ENCODE measurements at regions not wholly inside any gene's neighbourhood (a gene's known extent, or its start where the extent isn't known, plus 50 kb on each side); places are given as distances from the start of the nearest gene placed in this dataset.
"Not testable (repeated sequence)": the region's sequence is repeated elsewhere in the genome, so short reads cannot be mapped to it uniquely, and the experiment has no call there.

DNA sequence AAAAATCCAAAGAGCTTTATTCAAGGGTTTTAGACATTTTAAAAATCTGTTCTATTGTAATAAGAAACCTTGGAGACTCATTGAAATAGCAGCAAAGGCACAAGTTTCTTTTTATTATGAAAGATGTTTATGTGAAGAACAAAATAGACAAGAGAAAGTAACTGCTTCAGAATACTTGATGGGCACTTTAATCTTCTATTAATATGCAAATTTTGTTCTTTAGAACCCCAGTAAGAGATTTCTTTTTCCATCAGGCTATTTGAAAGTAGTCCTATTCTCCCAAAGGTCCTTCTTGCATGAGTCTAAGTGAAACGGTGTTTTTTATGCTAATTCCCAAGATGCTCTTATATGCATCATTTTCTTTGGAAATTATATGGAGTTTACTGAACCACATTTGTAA, 602.0 kb downstream of the EFNA5 start:
- DNase-seq (ENCODE audit: low spot score), result no peak

DNA sequence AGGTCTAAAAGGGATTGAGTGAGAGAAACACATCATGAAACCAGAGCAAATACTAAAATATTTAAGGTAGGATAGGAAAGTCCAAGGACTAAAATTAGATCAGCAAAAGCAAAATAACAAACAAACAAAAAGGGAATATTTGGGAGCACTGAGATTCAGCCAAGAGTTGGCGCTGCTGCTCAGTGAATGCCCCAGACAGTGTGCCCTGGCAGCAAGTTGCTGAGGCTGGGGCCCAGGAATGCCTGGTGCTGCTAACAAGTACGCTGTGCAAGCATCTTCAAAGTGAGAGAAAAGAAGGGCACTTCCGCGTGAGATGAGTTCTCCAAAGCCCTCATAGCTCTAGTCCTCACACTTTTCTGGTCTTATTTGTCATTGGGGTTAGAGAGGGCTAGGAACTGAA, 603.3 kb downstream of the EFNA5 start:
- no peak for DNase-seq (ENCODE audit: low spot score)

DNA sequence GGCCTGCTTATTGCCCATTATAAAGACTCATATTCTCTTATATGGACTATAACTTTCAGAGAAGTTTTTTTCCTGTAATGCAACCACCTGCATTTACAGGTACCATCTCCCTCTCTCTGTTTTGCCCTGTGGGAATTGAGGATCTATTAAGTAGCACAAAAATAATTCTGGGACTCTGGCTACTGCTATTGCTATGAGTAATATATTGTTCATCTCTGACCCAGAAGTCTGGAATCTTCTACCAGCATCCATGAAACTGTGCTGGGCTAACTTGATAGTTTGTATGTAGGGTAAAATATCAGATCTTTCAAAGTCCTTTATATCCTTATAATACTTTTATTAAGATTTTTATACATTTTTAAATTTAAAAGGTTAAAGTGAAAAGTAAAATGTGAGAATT, 607.2 kb downstream of the EFNA5 start:
- DNase-seq (ENCODE audit: low spot score), result no peak

DNA sequence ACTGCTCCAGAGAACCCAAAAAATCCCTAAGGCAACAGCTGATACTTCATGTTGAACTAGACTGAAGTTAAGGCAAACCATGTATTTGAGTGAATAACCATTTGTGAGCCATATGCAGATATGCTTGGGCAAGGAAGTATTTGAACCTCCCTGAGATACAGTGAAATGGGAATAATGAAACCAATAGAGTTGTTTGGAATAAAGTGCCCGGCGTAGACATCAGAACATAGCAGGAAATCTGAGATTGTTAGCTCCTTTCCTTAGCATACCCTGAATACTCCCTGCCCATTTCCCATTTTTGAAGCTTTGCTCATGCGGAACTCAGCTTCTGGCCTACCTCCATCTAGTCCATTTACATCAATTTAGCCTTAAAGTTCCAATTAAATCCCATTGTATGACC, 611.9 kb downstream of the EFNA5 start:
- DNase-seq (ENCODE audit: low spot score), result no peak

DNA sequence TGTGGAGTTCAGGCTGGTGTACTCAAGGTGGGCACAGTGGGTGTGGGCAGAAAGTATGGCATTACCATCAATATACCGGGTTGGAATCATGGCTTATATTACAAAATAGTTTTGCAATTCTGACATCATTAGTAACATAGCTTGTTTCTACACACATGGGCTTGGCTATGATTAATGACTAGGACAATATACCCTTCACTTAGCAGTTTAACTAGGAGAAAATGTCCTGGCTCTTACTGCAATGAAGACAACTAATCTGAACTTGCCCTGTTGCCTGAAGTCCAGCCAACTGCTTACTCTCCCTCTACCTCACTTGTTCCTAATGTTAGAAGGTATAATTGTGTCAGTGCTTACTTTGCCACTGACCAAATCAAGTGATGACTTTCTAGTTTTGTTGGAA, 612.5 kb downstream of the EFNA5 start:
- DNase-seq (ENCODE audit: low spot score), result no peak

DNA sequence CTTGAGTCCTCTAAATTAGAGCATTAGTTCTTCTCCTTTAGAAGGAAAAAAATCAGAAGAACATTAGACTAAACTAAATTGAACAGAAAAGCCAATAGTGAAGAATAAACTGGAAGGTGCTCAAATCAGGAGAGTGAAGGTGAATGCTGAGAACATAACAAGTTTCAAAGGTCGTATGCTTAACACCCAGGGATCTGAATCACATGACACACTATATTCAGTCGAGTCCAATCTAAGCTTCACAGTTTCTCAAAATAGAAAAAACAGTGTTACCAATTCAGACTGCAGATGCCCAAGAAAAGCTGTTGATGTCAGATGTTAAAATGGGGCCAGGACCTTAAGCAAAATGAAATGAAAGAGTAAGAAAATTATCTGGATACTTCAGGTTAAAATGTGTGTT, 614.5 kb downstream of the EFNA5 start:
- no peak for DNase-seq (ENCODE audit: low spot score)

DNA sequence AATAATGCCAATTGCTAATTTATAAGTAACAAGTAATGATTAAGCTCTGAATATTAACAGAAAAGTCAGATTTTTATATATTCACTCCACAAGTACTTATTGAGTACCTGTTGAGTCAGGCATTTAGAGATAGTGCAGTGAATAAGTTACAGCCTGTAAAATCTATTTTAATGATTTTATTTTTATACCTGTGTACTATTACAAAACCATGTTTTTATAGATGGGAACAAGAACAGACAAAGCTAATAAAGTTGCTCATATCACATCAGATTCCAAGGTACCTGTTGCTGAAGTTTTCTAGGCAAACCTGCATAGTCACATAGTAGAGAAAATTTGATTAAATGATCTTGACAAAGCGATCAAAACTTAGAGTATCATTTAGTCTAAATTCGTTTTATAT, 623.7 kb downstream of the EFNA5 start:
- DNase-seq (ENCODE audit: low spot score), result no peak

DNA sequence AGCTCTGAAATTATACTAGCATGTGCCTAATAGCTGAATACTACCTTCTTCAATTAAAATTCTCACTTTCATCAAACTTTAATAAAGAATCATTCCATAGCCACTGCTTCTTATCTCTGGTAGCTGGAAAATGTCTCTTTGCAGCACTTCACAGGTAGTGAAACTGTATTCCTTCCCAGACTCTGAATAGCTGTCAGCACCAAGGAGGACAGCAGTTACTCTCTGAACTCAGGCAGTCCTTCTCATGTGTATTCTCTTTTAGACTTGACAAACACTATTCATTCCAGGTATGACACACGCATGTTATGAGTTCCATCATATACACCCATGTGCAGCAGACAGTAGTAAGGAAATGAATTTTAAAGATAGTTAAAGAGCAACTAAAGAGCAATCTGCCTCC, 627.1 kb downstream of the EFNA5 start:
- DNase-seq (ENCODE audit: low spot score), result no peak

DNA sequence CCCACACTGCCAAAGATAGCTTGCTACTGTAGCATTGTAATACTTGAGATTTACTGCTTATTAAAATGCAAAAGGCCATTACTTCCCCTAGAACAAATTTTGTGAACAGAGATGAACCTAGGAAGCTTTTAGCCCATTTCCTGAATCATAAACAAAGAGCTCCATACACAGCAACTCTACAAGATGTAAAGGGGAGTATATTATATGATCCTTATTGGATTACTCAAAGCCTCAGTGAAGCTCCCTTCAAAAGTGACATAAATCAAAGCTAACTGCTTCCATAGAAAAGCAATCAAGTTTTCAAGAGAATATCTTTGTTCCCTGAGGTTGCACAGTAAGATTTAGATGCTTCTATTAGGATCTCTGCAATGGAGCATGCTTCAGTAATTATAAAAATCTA, 629.8 kb downstream of the EFNA5 start:
- no peak for DNase-seq (ENCODE audit: low spot score)

DNA sequence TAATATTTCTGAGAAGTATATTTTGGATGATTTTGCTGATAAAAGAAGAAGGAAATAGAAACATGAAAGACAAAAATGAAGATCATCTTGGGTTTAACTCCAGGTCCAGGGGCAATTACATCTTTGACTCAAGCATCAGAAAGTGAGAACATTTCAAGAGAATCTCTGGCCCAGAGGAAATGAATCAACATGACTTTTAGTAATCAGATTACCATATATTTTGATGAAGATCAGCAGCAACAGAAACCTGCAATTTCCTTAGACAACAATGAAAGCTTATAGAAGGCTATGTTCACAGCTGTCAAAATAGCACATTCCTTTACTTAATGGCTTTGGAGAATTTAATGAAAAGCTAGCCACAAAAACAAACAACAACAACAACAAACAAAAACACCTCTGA, 638.1 kb downstream of the EFNA5 start:
- DNase-seq (ENCODE audit: low spot score), result no peak

DNA sequence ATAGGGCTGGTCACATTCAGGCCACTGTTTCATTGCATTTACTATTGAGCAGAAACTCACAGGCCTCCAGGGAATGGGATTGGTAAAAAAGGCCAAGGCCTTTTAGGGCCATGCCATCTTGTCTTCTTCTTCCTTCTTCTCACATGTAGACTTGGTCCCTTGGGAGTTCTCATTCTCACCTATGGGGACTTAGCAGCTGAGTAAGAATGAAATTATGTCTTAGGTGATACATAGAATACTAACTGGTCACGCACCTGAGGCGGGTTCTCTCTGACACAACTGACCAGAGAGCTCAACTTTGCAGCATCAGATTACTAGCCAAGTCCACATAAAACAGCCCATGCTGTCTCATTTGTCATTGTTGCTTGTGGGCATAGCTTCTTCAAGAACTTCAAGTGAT, 641.8 kb downstream of the EFNA5 start:
- DNase-seq (ENCODE audit: low spot score), result no peak

DNA sequence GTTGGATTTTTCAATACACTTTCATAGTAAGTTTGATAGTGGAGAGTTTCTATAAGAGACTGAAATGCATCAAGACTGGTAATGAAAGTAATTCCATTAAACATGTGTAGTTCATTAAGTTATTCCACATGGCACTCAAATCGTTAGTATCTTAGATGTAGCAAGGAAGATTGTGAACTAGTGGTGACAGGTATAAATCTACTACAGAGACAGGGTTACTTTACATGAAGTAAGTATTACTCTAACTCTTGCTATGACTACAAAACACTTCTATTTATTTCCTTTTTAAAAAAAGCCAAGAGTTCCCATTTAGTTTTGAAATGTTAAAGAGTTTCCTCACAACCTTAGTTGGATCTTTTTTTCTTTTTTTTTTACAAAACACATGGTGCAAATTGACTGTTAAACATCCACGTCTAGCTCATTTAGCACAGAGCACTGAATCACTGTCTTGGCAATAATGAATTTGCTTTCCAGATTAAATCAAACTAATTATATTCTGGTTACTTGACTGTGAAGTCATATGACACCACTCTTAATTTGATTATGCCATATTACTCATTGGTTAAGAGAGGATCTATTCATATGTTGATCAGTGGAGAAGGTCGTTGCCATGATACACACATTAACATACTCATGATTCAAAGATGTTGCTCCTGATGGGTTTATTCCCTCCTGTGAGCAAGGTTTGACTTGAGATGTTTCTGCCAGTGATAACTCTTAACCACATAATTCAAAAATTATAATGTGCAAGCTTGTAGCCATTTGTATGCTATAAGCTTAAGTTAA, 644.8 kb downstream of the EFNA5 start:
- DNase-seq (ENCODE audit: low spot score), result no peak

DNA sequence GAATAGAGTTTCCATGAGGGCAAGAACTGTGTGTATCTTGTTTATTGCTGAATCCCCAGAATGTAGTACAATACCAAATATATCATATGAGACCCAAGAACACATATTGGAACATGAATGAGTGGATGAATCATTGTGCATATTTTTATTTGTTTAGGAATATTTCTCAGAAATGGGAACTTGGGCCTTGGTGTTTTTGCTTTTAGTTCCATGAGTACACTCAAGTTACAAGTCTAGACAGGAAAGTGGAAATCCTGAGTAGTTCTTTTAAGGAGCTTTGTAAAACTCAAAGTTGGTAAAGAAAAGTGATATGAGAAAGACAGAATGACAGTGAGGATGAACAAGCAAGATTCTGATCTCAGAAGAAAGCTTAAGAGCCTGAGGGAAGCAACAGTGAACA, 647.0 kb downstream of the EFNA5 start:
- DNase-seq (ENCODE audit: low spot score), result no peak

DNA sequence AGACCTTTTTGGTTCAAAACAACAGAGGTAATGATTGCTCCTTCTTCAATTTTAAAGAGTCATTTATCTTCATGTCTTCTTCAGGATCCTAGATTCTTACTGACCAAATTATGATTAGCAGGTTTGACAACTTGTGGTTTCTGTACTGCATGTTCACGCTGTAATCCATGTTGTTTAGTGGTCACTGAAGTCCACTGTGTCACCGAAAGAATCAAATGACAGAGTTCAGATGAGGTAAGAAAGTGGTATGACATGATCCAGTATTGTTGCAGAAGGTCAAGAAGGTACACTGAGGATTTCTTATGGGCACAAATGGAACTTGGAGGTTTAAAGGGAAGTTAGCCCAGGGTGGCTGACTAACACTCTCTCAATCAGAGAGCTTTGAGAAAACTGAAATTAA, 649.2 kb downstream of the EFNA5 start:
- DNase-seq (ENCODE audit: low spot score), result no peak

DNA sequence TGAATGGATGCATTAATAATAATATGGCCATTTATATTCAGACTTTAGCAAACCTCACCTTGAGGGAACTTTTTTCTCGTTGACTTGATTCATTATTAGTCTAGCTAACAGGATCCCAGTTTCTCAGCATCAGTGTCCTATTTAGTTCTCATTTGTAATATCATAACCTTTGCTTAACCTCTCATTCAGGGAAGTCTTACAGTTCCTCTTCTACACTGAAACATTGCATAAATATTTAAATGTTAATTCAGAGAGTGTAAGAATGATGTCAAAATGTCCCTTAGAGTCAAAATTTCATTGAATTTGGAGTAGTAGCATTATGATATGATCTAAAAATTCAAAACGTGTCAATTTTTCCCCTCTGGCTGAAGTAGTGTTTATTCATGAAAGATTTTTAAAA, 650.1 kb downstream of the EFNA5 start:
- no peak for DNase-seq (ENCODE audit: low spot score)

DNA sequence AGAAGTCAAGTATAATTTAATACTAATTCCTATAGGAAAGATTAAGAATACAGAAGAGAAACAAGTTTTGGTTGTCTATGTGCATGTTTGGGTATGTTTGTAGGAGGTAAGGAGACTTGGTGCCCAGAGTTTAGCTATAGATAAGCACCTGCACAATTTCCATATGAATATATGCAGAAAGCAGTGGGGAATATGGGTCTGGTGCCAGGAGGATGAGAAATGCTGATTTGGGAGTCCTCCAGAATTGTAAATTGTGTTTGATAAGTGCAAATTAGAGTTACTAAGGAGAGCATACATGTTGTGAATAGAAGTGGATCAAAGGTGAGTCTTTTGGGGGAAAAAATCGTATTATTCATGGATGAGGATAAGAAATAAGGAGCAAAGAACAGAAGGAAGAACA, 653.1 kb downstream of the EFNA5 start:
- no peak for DNase-seq (ENCODE audit: low spot score)

DNA sequence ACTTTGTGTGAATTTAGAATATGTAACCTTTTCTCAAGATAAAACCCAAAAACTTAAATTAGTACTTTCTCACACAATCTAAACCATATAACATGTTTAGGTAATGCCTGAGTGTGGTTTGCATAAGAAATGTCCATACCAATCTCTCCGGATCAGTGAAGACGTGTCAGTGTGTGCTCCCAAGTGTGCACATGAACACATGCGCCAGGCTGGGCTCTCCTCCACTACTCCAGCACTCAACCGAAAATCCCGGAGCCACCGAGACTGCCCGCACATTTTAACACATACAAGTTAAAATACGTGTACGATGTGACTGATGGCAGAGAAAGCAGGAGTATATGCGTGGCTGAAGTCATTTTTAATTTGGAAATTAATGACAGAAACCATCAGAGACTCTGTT, 658.4 kb downstream of the EFNA5 start:
- no peak for DNase-seq (ENCODE audit: low spot score)

DNA sequence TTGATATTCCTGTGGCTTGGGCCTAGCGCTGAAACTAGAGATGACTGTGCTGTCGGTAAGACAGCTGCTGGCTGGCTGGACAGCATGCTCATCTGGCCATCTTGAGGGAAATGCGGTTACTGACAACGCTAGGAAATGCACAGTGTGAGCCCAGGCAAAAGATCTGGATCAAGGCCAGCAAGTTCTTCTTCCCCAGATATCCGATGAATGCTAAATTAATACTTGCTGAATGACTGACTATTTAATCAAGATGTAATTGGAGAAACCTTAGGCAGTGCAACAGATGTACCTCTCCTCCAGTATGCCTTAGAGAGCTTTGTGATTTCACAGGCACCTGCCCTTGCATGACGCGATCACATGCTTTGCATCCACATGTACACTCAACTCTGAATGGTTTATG, 659.1 kb downstream of the EFNA5 start:
- DNase-seq (ENCODE audit: low spot score), result no peak

DNA sequence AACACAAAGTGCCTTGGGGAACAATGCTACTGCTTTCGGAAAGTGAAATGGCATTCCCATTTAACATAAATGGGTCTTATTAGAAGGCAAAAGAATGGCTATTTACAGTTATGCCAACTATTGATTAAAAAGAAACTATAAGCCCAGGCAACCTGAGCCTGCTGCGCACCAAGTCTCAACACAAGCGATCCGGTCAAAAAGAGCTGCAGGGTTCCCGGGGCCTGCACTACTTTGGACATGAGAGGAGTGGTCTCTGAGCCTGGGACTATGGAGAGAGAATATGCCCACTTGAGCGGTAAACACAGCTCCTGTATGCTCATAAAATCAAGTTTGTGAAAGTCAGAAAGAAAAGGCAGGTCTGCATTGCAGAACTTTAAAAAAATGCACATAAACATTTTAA, 660.7 kb downstream of the EFNA5 start:
- no peak for DNase-seq (ENCODE audit: low spot score)

DNA sequence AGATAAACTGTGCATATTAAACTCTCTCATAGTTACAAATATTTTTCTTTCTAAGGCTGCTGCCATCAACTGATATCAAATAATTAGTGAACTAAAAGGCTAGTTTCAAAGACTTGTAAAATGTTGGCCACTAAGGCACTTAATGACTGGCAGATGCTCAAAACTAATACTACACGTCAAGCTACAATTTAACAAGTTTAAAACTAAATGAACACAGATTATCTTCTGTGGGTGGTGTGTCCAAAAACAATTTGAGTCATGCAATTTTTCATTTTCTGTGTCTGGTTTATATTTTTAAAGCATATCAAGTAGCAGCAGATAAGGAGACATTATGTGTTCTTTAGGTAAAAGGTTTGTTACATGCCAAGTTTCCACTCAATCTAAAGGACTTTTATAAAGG, 665.1 kb downstream of the EFNA5 start:
- no peak for DNase-seq (ENCODE audit: low spot score)

DNA sequence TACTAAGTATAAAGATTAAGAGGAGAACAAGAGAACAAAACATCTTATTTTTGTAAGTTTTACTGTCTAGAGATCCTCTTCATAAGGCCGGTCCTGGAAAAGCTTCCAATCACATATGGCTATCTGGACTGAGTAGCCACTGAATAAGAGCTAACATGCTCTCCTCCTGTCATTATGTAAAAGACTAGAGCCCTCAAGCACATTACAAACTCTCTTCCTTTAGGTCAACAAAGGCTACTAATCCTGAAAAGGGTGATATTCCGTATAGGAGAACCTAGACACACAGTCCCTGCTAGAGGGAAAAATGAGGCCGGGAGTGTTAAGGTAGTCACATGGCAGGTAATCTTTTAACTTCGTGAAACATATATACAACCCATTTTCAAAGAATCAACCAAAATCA, 665.6 kb downstream of the EFNA5 start:
- DNase-seq (ENCODE audit: low spot score), result no peak

DNA sequence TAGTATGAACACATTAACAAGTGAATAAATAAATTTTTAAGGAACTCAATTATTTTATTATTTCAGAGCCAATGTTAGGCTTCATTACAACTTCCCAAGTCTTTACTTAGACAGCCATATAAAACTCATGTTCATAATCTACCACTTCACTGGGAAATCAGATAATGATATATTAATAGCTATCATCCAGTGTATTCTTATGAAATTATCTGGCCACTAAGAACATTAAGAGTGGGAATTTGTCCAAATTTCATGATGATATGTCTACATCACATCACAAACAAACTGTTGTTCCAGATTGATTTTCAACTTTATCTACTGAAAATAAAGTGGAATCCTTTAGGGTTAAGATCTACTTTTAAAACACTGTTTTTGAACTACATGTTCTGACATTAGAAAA, 668.6 kb downstream of the EFNA5 start:
- DNase-seq (ENCODE audit: low spot score), result no peak

DNA sequence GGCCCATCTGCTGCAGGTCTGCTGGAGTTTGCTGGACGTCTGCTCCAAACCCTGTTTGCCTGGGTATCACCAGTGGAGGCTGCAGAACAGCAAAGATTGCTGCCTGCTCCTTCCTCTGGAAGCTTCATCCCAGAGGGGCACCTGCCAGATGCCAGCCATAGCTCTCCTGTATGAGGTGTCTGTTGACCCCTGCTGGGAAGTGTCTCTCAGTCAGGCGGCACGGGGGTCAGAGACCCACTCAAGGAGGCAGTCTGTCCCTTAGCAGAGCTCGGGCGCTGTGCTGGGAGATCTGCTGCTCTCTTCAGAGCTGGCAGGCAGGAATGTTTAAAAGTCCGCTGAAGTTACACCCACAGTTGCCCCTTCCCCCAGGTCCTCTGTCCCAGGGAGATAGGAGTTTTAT, 671.2 kb downstream of the EFNA5 start:
- not testable (repeated sequence) for DNase-seq (ENCODE audit: low spot score)

DNA sequence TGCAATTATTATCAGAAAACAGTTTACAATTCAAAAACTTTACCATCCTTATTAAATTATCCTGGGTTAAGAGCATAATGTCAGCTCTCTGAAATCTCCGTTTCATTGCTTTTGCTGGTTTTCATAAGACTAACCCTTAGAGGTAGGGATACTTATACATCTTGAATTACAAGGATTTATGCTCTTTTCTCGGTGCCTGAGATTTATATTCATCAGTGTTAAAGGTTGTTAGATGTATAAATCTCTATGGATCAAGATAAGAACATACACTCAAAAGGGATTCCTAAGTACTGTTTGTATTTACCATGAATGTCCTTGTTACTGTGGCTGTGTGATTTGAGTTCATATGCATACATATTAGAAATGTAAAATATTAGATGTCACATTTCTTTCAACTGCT, 684.7 kb downstream of the EFNA5 start:
- DNase-seq (ENCODE audit: low spot score), result no peak

DNA sequence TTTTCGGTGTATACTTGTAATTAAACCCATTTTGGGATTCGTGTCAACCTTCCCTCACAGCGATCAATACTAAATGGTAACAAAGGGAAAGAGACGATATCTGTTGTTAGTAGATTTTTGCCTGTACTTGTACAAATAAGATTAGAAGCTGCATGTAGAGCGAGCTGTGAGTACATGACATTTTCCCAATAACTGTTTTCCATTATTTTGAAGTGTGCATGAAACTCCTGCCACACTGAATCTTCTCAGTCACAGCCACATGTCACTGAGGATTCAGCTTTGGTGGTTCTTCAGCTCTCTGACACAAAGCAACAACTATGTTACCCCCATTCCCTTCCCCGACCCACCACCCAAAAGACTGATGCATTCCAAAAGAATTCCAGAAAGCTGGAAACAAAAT, 685.6 kb downstream of the EFNA5 start:
- DNase-seq (ENCODE audit: low spot score), result no peak
